Tibial nerve (tissue), 4 donors: ENCODE measurements at regions not wholly inside any gene's neighbourhood (a gene's known extent, or its start where the extent isn't known, plus 50 kb on each side); places are given as distances from the start of the nearest gene placed in this dataset.
"Not testable (repeated sequence)": the region's sequence is repeated elsewhere in the genome, so short reads cannot be mapped to it uniquely, and the experiment has no call there.

Source experiments
- DNase-seq, 2 donors: peaks; one replicate each; pipeline ENCODE4 v3.0.0-alpha.2; 2019; ENCODE audit warnings: low spot score in 2 of 2
- H3K27ac ChIP-seq, 4 donors: fragments of 200-600 bp; sonication (generic) in 3 of 4; one replicate each; pipeline ENCODE4 v1.5.1; 2017 to 2019; ENCODE audit warnings: mild to moderate bottlenecking in 1 of 4
- H3K27me3 ChIP-seq, 2 donors: fragments of 200-600 bp; sonication (generic) in 1 of 2; one replicate each; pipeline versions ENCODE4 v1.5.1 to v1.6.0; 2017 to 2019
- H3K36me3 ChIP-seq, 3 donors: fragments of 200-600 bp; sonication (generic); one replicate each; pipeline ENCODE4 v1.5.1; 2018 to 2019
- H3K4me1 ChIP-seq, 4 donors: fragments of 200-600 bp; sonication (generic) in 3 of 4; one replicate each; pipeline ENCODE4 v1.5.1; 2017 to 2019
- H3K4me3 ChIP-seq, 4 donors: fragments of 200-600 bp; sonication (generic) in 3 of 4; one replicate each; pipeline ENCODE4 v1.5.1; 2017 to 2019; ENCODE audit warnings: mild to moderate bottlenecking in 1 of 4, moderate library complexity in 1 of 4
- H3K9me3 ChIP-seq, 4 donors: fragments of 200-600 bp; sonication (generic) in 3 of 4; one replicate each; pipeline ENCODE4 v1.5.1; 2017 to 2019
- EP300 ChIP-seq, 2 donors: sonication (generic); formaldehyde crosslinking; IDR thresholded peaks; one replicate each; pipeline ENCODE4 v1.6.1; 2017; ENCODE audit warnings: antibody characterized with exemption in 2 of 2, mild to moderate bottlenecking in 1 of 2
- POLR2A ChIP-seq, 2 donors: fragments of 450-650 bp; IDR thresholded peaks; one replicate each; pipeline ENCODE4 v1.6.1; 2017; ENCODE audit warnings: antibody characterized with exemption in 2 of 2, mild to moderate bottlenecking in 2 of 2, moderate library complexity in 2 of 2
- WGBS, 2 donors: methylation state at CpG; one replicate each; pipeline ENCODE4 v1.1.5; 2018; 5-methylcytosine and 5-hydroxymethylcytosine counted together
- TF ChIP-seq, protein P1 (sequence below), 5 experiments: fragments of 200-600 bp in 3 of 5; fragments of 450-650 bp in 2 of 5; sonication (generic) in 3 of 5; IDR thresholded peaks; one replicate each; pipeline ENCODE4 v1.5.1; 2016 to 2019; ENCODE audit warnings: antibody characterized with exemption in 5 of 5, mild to moderate bottlenecking in 3 of 5, moderate library complexity in 2 of 5

DNA sequence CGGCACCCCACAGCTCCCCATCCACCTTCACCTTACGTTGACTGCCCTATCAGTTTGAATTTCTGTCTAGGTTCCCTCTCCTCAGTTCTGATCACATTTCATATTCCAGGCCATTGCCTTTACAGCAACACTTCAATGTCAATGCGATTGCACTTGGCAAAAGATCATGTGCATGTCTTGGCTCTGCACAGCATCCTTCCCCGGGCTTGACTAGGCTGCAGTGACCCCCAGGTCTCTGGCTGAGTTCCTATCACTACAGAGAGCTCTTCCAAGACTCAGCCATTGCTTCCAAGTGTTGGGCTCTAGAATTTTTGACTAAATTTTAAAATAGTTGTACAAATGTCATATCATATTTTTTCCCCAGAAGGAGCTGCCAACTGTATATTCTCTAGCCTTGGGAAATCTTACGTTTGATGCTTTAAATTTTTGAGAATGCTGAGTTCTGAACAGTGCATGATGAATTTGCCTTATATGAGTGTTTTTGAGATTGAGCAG lies 103.8 kb upstream of the NEDD4L start:
- H3K27me3 ChIP-seq, result no peaks in the 10 kb centered on the region
- no peak for DNase-seq
- no peak for TF ChIP-seq POLR2A (IDR thresholded peaks at IDR 0.05)
- no peak for TF ChIP-seq EP300 (IDR thresholded peaks at IDR 0.05)
- TF ChIP-seq, protein P1, sequence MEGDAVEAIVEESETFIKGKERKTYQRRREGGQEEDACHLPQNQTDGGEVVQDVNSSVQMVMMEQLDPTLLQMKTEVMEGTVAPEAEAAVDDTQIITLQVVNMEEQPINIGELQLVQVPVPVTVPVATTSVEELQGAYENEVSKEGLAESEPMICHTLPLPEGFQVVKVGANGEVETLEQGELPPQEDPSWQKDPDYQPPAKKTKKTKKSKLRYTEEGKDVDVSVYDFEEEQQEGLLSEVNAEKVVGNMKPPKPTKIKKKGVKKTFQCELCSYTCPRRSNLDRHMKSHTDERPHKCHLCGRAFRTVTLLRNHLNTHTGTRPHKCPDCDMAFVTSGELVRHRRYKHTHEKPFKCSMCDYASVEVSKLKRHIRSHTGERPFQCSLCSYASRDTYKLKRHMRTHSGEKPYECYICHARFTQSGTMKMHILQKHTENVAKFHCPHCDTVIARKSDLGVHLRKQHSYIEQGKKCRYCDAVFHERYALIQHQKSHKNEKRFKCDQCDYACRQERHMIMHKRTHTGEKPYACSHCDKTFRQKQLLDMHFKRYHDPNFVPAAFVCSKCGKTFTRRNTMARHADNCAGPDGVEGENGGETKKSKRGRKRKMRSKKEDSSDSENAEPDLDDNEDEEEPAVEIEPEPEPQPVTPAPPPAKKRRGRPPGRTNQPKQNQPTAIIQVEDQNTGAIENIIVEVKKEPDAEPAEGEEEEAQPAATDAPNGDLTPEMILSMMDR (IDR thresholded peaks at IDR 0.05), result no peak
- 59 to 63% methylated on average over 5 of the region's 5 CpGs for WGBS, 2 donors
- no peak overlapping the region for H3K27ac ChIP-seq
- no peak overlapping the region for H3K4me3 ChIP-seq
- no peaks in the 10 kb centered on the region for H3K9me3 ChIP-seq
- no peaks in the 10 kb centered on the region for H3K36me3 ChIP-seq
- H3K4me1 ChIP-seq, result no peaks in the 10 kb centered on the region

DNA sequence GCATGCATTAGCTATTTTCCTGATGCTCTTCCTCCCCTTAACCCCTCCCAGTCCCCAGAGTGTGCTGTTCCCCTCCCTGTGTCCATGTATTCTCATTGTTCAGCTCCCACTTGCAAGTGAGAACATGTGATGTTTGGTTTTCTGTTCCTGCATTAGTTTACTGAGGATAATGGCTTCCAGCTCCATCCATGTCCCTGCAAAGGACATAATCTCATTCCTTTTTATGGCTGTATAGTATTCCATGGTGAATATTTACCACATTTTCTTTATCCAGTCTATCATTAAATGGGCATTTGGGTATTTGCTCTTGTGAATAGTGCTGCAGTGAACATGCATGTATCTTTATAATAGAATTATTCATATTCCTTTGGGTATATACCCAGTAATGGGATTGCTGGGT lies 109.7 kb upstream of the NEDD4L start:
- H3K27me3 ChIP-seq, DNase-seq, H3K36me3 ChIP-seq, H3K4me1 ChIP-seq, H3K27ac ChIP-seq, H3K4me3 ChIP-seq, H3K9me3 ChIP-seq: not testable (repeated sequence)

DNA sequence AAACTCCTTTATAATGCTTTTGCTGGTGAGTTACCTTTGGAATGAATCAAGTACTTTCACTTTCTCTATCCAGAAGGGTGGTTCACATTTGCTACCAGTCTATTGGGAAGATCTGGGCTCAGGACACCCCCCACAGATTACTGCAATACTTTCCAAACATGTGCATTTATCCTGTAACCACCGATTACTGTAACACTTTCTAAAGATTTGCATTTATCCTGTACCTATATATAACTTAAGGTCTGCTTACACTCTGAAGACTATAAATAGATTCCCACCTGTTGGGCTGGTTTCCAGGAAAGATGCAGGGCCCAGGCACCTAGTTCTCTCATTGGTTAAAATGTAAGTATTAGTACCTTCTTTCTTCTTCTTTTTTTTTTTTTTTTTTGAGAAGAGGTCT lies 113.0 kb upstream of the NEDD4L start:
- no peaks in the 10 kb centered on the region for H3K27me3 ChIP-seq
- WGBS, 2 donors, result 48 to 61% methylated on average over 1 of the region's 1 CpG
- peaks cover 0 to 4% (median 0%) of the 10 kb centered on the region in 4 donors for H3K9me3 ChIP-seq
- H3K36me3 ChIP-seq, result no peaks in the 10 kb centered on the region
- H3K4me1 ChIP-seq, result no peaks in the 10 kb centered on the region
- H3K4me3 ChIP-seq, result no peak overlapping the region
- no peak for DNase-seq
- no peak overlapping the region for H3K27ac ChIP-seq
- TF ChIP-seq EP300 (IDR thresholded peaks at IDR 0.05) (no peak), POLR2A (IDR thresholded peaks at IDR 0.05) (no peak)
- TF ChIP-seq, protein P1 (IDR thresholded peaks at IDR 0.05), result no peak

DNA sequence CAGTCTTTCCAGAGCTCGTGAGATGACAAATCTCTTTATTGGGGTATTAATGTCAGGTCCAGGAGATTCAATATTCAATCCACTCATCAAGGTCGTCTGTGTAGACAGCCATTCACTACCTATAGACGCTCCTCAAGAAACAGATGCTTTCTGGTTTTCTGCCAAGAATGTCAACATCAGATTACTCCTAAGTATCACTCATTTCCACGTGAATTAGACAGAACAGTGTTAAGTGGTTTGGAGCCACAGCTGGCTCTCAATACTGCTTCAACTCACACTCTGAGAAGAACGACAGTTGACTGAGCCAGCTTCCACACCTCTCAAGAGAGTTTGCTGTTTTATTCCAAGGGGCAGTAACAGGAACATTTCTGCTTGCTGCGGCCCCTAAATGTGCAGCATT lies 113.5 kb upstream of the NEDD4L start:
- Histone ChIP-seq H3K36me3 (no peaks in the 10 kb centered on the region), H3K4me3 (no peak overlapping the region), H3K27ac (peak overlapping the region in 1 of 4 donors; percentile 4), H3K4me1 (no peaks in the 10 kb centered on the region), H3K27me3 (no peaks in the 10 kb centered on the region), H3K9me3 (peaks cover 0 to 4% (median 0%) of the 10 kb centered on the region in 4 donors)
- DNase-seq, result no peak
- 60 to 61% methylated on average over 6 of the region's 6 CpGs for WGBS, 2 donors
- TF ChIP-seq POLR2A (IDR thresholded peaks at IDR 0.05) (no peak), EP300 (IDR thresholded peaks at IDR 0.05) (no peak)
- TF ChIP-seq, protein P1 (IDR thresholded peaks at IDR 0.05), result no peak

DNA sequence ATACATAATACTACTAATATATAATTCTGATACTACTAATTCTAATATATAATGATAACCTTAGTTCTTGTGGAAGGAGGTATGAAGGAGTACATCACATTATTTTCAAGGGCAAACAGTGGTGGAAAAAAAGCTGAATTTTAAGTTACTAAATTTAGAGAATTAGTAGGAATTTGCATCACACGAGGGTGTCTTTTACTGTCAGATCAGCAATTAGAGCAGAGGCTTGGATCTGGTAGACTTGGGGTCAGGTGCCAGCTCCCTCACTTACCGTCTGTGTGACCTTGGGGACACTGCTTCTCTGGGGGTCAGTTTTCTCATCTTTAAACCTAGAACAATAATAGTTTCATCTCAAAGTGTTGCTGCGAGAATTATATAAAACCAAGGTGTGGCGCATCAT lies 114.1 kb upstream of the NEDD4L start:
- Histone ChIP-seq H3K4me1 (no peaks in the 10 kb centered on the region), H3K27ac (no peak overlapping the region), H3K27me3 (no peaks in the 10 kb centered on the region), H3K4me3 (no peak overlapping the region), H3K9me3 (peaks cover 0 to 4% (median 0%) of the 10 kb centered on the region in 4 donors), H3K36me3 (no peaks in the 10 kb centered on the region)
- DNase-seq, result no peak
- WGBS, 2 donors, result 70 to 80% methylated on average over 4 of the region's 4 CpGs
- TF ChIP-seq POLR2A (IDR thresholded peaks at IDR 0.05) (no peak), EP300 (IDR thresholded peaks at IDR 0.05) (no peak)
- TF ChIP-seq, protein P1 (IDR thresholded peaks at IDR 0.05), result no peak

DNA sequence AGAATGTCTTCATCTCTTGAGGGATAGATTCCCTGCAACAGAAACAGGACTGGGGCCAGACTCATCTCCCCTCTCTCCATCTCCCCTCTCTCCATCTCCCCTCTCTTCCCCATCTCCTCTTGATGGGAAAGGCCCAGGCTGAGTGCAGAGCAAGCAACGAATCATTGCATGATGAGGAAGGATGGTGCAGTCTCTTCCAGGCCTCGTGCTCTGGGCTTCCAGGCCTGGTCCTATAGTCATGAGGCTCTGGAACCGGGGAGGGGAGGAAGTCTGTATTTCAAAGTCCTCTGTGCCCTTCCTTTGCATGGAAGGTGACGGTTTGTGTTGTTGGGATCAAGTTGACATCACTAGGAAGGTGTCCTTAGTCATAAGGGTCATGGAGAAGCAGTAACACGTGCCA lies 115.6 kb upstream of the NEDD4L start:
- Histone ChIP-seq H3K27me3 (no peaks in the 10 kb centered on the region), H3K27ac (no peak overlapping the region), H3K4me3 (no peak overlapping the region), H3K4me1 (no peaks in the 10 kb centered on the region), H3K9me3 (peaks cover 0 to 4% (median 0%) of the 10 kb centered on the region in 4 donors), H3K36me3 (no peaks in the 10 kb centered on the region)
- DNase-seq, result no peak
- 80 to 88% methylated on average over 5 of the region's 5 CpGs for WGBS, 2 donors
- TF ChIP-seq, protein P1 (IDR thresholded peaks at IDR 0.05), result no peak
- TF ChIP-seq POLR2A (IDR thresholded peaks at IDR 0.05) (no peak), EP300 (IDR thresholded peaks at IDR 0.05) (no peak)
